Neutrophil (primary cell): ENCODE measurements at regions not wholly inside any gene's neighbourhood (a gene's known extent, or its start where the extent isn't known, plus 50 kb on each side); places are given as distances from the start of the nearest gene placed in this dataset.
"Not testable (repeated sequence)": the region's sequence is repeated elsewhere in the genome, so short reads cannot be mapped to it uniquely, and the experiment has no call there.

Experiments
- H3K27ac ChIP-seq: fragments of 200-600 bp; sonication (generic); 2 replicates; pipeline ENCODE4 v1.5.1; 2016; ENCODE audit warnings: mild to moderate bottlenecking, moderate library complexity
- H3K27me3 ChIP-seq: fragments of 200-600 bp; sonication (generic); 2 replicates; pipeline ENCODE4 v1.6.0; 2016; ENCODE audit warnings: mild to moderate bottlenecking
- H3K36me3 ChIP-seq: fragments of 200-600 bp; sonication (generic); 2 replicates; pipeline ENCODE4 v1.5.1; 2017
- H3K4me1 ChIP-seq, 2 experiments: fragments of 200-600 bp in 1 of 2; sonication (generic) in 1 of 2; 1 replicate in 1 of 2; 2 replicates in 1 of 2; pipeline versions ENCODE4 v1.5.1 to v1.6.1; 2013 to 2016; ENCODE audit warnings: low read depth in 1 of 2, low read length in 1 of 2, mild to moderate bottlenecking in 1 of 2, moderate library complexity in 1 of 2; ENCODE audit not compliant: control insufficient read depth in 1 of 2, insufficient read depth in 1 of 2
- H3K4me3 ChIP-seq, 2 experiments: fragments of 200-600 bp in 1 of 2; sonication (generic) in 1 of 2; 1 replicate in 1 of 2; 2 replicates in 1 of 2; pipeline ENCODE4 v1.5.1; 2013 to 2016; ENCODE audit warnings: low read depth in 1 of 2, low read length in 1 of 2, mild to moderate bottlenecking in 1 of 2, moderate library complexity in 1 of 2
- H3K9me3 ChIP-seq: fragments of 200-600 bp; sonication (generic); 2 replicates; pipeline ENCODE4 v1.5.1; 2016
- TF ChIP-seq, protein P1 (sequence below): fragments of 200-600 bp; sonication (generic); IDR thresholded peaks from 2 replicates; pipeline ENCODE4 v1.5.1; 2016; ENCODE audit warnings: antibody characterized with exemption

DNA sequence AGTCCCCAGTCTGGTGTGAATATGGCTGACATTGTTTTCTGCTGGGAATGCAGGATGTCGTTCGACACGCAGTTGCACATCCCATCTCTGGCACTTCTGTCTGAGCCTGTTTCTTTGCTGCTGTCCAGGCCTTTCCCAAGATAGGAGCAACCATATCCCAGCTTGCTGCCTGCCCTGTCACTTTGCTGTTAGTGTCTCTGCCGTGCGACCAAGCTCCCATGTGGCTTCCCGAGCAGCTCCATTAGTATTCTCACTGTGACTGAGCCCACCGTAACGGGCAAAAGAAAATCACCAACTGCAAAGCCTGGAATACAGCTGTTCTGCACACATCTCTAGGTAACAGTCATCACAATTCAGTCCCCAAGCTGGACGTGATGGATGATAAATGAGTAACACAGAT lies 66.0 kb upstream of the CPSF6 start:
- Histone ChIP-seq H3K4me3 (no peak overlapping the region), H3K9me3 (no peaks in the 10 kb centered on the region), H3K27ac (no peak overlapping the region), H3K4me1 (no peaks in the 10 kb centered on the region), H3K36me3 (no peaks in the 10 kb centered on the region), H3K27me3 (no peaks in the 10 kb centered on the region)
- TF ChIP-seq, protein P1, sequence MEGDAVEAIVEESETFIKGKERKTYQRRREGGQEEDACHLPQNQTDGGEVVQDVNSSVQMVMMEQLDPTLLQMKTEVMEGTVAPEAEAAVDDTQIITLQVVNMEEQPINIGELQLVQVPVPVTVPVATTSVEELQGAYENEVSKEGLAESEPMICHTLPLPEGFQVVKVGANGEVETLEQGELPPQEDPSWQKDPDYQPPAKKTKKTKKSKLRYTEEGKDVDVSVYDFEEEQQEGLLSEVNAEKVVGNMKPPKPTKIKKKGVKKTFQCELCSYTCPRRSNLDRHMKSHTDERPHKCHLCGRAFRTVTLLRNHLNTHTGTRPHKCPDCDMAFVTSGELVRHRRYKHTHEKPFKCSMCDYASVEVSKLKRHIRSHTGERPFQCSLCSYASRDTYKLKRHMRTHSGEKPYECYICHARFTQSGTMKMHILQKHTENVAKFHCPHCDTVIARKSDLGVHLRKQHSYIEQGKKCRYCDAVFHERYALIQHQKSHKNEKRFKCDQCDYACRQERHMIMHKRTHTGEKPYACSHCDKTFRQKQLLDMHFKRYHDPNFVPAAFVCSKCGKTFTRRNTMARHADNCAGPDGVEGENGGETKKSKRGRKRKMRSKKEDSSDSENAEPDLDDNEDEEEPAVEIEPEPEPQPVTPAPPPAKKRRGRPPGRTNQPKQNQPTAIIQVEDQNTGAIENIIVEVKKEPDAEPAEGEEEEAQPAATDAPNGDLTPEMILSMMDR, result no peak

DNA sequence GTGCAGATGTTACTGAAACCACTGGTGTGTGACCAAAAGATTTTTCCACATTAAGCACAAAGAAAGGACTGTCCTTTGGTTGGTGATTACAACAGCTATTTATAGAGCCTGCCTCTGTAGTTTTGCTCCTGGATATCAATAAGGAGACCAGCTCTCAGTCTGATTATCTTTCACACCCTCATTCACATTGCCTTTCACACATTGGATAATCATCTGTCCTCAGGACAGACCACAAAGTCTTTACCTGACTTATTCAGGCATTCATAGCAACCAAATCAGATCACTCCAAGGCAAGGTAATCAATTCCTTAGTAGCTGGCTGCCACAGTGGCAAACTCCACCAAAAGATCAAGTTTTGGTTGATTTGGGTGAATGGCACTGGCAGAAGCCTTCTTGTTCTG lies 59.6 kb upstream of the CPSF6 start:
- Histone ChIP-seq H3K9me3 (no peaks in the 10 kb centered on the region), H3K4me3 (no peak overlapping the region), H3K4me1 (no peaks in the 10 kb centered on the region), H3K27ac (no peak overlapping the region), H3K36me3 (no peaks in the 10 kb centered on the region), H3K27me3 (no peaks in the 10 kb centered on the region)
- TF ChIP-seq, protein P1, result no peak

DNA sequence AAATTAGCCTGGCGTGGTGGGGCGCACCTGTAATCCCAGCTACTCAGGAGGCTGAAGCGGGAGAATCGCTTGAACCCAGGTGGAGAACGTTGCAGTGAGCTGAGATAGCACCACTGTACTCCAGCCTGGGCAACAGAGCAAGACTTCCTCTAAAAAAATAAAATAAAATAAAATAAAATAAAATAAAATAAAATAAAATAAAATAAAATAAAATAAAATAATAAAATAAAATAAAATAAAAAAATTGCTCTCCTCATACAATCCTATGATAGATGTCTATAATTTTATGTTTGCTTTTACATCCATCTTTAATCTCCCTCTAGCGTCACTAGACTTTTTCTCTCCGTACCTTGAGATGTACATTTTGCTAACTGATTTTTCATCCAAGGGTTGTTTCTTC lies 51.8 kb upstream of the CPSF6 start:
- not testable (repeated sequence) for H3K36me3 ChIP-seq, H3K4me1 ChIP-seq, H3K27ac ChIP-seq, H3K27me3 ChIP-seq, H3K4me3 ChIP-seq
- H3K9me3 ChIP-seq, result peaks cover 12% of the 10 kb centered on the region

DNA sequence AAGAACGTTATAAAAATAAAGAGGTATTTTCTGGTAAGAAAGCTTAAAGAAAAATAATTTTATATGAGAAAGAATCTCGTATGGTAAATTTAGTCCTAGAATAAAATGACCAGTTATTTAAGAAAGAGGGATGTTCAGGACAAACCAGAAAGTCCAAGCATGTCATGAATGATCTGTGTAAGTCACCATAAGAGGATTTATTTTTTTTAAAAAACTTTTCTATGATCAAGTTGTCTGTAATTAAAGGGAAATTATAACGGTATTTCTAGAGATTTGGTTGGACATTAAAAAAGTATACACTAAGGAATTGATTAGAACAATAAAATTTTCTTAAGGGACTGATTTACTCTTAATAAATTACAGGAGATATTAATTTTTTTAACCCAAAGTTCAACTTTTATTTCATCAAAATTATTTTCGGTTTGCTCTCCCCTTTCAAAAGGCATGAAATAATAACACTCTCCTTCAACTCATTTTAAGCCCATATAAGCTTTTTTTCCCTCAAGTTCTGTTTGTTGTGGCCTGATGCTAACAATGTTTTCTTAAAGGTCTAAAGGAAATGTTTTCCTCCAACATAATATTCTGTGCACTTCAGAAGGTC lies 49.9 kb upstream of the CPSF6 start:
- Histone ChIP-seq H3K4me1 (no peaks in the 10 kb centered on the region), H3K4me3 (no peak overlapping the region), H3K27ac (no peak overlapping the region), H3K27me3 (no peaks in the 10 kb centered on the region), H3K36me3 (no peaks in the 10 kb centered on the region), H3K9me3 (peaks cover 12% of the 10 kb centered on the region)
- TF ChIP-seq, protein P1, result no peak
